ENCODE measurements at regions not wholly inside any gene's neighbourhood (a gene's known extent, or its start where the extent isn't known, plus 50 kb on each side); places are given as distances from the start of the nearest gene placed in this dataset.

GRCh38 chr2:240366901-240367300, 68.6 kb upstream of the GPC1 start:
- no peak for TF ChIP-seq POLR2A (IDR thresholded peaks at IDR 0.05)
- TF ChIP-seq CTCF (IDR thresholded peaks at IDR 0.05) = no peak

Data from right lobe of liver (tissue), 4 donors.